ENCODE measurements at regions not wholly inside any gene's neighbourhood (a gene's known extent, or its start where the extent isn't known, plus 50 kb on each side); places are given as distances from the start of the nearest gene placed in this dataset.

DNA sequence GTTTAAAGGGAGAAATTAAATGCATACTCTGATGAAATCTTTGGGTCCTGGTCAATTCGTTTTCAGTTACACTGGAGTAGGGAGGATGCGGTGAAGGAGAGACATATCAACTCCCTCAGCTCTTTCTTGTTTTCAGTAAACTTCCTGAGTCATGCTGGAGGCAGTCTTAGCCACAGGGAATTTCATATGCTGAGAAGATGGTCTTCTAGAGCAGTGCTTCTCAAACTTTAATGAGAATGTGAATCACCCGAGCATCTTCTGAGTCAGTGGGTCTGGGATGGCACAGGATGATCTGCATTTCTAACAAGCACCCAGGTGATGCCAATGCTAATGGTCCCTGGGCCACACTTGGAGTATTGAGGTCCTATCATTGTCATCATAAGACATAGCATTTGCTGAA, 214.5 kb downstream of the KIT start:
- H3K9me3 Mint-ChIP-seq, result no peaks in the 10 kb centered on the region
- no peak overlapping the region for H3K4me3 Mint-ChIP-seq
- H3K36me3 Mint-ChIP-seq (ENCODE audit: low read depth), result no peaks in the 10 kb centered on the region
- H3K4me1 Mint-ChIP-seq (ENCODE audit: low read depth), result no peaks in the 10 kb centered on the region
- no peaks in the 10 kb centered on the region for H3K27me3 Mint-ChIP-seq
- no peak overlapping the region for H3K27ac Mint-ChIP-seq

DNA sequence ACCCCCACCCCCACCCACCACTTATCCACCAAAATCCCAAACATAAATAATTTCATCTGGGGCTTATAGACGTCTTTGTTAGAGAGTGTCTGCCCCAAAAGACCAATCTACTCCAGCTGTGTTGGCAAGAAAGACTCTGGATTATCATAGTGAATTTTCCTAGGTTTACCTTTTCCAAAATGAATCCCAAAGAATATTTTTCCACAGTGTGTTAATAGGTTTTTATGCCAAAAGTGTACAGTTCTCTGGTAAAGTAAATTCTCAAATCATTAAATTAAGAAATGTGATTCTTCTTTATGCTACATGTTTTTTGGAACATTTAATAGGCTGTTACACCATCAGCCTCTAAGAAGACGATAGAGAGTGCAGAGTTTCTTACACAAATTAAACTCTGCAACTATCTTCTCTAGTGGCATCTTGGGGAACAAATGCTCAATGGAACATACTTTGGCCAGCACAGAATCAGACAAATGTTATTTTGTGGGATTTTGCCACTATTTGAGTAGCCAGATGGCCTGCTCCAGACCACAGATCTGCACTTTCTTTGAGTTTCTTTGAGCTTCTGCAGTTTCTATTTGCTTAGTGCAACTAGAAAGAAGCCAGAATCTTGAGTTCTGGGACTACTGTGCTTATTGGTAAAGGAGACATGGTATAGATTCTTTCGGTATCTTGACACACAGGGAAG, 206.0 kb downstream of the KIT start:
- Mint-ChIP-seq H3K27ac (no peak overlapping the region), H3K4me3 (no peak overlapping the region), H3K27me3 (no peaks in the 10 kb centered on the region), H3K9me3 (peaks cover 5% of the 10 kb centered on the region), H3K4me1 (ENCODE audit: low read depth) (no peaks in the 10 kb centered on the region), H3K36me3 (ENCODE audit: low read depth) (no peaks in the 10 kb centered on the region)

DNA sequence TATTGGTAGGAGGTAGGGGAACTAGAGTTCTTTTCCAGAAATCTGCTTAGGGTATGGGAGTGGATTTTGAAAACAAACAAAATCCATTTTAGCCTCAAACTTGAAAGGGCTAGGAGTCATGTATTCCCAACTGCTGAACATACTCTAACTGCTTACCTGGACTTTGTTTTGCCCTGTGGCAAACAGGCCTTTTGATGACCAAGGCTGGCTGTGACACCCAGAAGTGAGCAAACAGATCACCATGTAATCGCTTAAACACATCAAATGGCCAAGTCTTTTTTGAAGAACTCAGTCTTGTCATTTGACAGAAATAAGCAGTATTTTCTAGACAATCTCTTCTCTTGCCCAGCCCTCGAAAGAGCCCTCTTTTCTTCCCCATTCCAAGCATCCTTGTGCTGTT, 203.4 kb downstream of the KIT start:
- Mint-ChIP-seq H3K4me1 (ENCODE audit: low read depth) (no peaks in the 10 kb centered on the region), H3K4me3 (no peak overlapping the region), H3K27me3 (no peaks in the 10 kb centered on the region), H3K27ac (no peak overlapping the region), H3K9me3 (peaks cover 5% of the 10 kb centered on the region), H3K36me3 (ENCODE audit: low read depth) (no peaks in the 10 kb centered on the region)

DNA sequence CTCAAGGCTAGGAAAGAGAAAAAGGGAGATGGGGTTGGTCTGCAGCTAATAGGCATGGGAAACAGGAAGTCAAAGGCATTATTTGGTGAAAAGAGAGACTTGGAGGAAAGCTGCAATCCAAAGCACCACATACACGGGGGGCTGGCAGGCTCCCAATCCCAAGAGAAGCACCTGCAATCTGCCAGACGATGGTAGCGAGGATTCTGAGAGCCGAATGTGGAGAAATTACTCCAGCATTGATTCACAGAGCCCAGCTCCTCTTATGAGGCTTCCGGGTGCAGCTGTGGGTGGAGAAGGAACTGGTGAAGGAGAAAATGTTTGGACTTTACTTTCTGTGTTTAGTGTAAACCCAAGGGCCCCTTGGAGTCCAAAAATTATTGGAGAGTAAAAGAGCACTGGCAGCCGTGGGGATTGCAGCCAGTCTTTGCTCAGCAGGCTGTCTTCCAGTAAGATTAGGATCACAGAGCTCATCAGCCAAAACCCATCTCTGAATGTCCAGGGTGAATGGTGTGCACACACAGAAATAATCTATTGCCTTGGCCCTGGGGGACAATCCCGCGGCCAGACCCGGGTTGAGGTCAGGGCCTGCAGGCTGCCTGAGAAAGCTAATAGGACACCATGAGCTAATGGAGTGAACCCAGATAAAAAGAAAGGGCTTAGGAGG, 197.6 kb downstream of the KIT start:
- Mint-ChIP-seq H3K4me1 (ENCODE audit: low read depth) (no peaks in the 10 kb centered on the region), H3K9me3 (no peaks in the 10 kb centered on the region), H3K4me3 (no peak overlapping the region), H3K27ac (no peak overlapping the region), H3K27me3 (no peaks in the 10 kb centered on the region), H3K36me3 (ENCODE audit: low read depth) (no peaks in the 10 kb centered on the region)

DNA sequence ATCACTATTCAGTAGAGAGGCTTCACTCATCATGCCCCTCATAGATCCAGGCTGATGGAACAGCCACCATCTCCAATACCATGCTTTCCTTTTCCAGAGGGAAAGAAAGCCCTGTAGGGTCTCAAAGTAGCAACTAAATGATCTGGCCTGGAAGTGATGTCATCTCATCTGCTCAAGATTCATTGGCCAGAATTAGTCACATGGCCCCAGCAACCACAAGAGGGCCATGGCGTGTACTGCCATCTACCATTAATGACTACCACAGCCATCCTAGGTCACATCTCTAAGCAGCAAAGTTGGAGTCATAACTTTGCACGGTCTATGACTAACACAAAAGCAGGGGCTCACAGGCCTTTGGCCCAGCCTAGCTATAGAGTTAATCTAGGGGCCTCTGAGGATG, 194.8 kb downstream of the KIT start:
- Mint-ChIP-seq H3K4me1 (ENCODE audit: low read depth) (no peaks in the 10 kb centered on the region), H3K4me3 (no peak overlapping the region), H3K27me3 (no peaks in the 10 kb centered on the region), H3K27ac (no peak overlapping the region), H3K36me3 (ENCODE audit: low read depth) (no peaks in the 10 kb centered on the region), H3K9me3 (no peaks in the 10 kb centered on the region)

DNA sequence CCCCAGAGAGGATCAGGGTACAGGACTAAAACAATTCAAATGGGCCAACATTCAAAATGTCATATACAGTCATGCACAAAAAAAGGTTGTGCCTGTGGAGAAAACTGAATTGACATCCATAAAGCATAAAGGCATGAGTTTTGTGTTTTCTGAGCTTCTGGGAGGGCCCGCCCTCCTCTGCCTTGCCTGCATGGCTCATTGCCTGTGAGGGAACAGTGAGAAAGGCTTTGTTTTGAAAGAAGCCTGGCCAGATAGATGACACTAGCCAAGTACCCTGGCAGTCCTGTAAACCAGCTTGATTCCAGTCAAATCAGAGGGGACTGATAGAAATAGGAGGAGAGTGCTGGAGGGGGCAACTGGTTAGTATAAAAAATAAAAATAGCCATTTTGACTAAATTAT, 194.3 kb downstream of the KIT start:
- H3K4me1 Mint-ChIP-seq (ENCODE audit: low read depth), result no peaks in the 10 kb centered on the region
- H3K9me3 Mint-ChIP-seq, result no peaks in the 10 kb centered on the region
- H3K4me3 Mint-ChIP-seq, result no peak overlapping the region
- H3K36me3 Mint-ChIP-seq (ENCODE audit: low read depth), result no peaks in the 10 kb centered on the region
- H3K27me3 Mint-ChIP-seq, result no peaks in the 10 kb centered on the region
- H3K27ac Mint-ChIP-seq, result no peak overlapping the region

DNA sequence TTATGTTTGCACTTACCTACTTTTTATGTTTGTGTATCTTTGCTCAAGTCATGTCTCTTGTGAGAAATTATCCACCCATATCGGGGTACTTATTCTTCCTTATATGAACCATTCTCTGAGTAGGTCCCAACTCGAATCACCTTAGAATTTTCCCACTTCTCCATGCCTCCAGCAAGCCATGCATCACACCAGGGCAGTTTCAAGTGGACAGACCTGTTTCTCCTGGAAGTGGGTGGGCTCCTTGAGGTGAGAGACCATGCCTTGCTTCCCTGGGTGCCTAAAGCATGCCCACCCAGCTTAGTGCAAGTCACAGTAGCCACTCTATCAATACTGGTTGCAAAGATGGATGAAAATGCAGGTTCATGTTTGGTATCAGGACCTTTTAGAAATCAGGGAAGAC, 187.2 kb downstream of the KIT start:
- H3K27me3 Mint-ChIP-seq, result no peaks in the 10 kb centered on the region
- no peaks in the 10 kb centered on the region for H3K4me1 Mint-ChIP-seq (ENCODE audit: low read depth)
- H3K27ac Mint-ChIP-seq, result no peak overlapping the region
- H3K4me3 Mint-ChIP-seq, result no peak overlapping the region
- H3K9me3 Mint-ChIP-seq, result no peaks in the 10 kb centered on the region
- H3K36me3 Mint-ChIP-seq (ENCODE audit: low read depth), result no peaks in the 10 kb centered on the region

DNA sequence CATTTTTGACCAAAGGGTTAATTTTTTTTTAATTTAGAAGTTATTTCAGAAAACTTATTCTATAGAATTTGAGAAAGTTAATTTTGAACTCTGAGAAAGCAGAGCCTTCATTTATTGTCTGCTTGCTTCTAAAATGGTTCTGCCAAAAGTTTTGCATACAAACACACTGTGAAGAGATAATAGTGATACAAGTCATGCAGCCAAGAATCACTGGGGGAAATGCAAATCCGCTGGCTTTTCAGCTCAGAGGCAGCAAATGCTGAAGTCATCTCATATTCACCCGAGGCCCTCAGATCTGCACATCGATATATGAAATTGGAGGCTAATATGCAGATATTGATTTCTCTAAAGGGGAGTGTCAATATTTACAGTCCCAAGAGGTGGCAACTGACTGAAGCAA, 186.2 kb downstream of the KIT start:
- H3K4me1 Mint-ChIP-seq (ENCODE audit: low read depth), result no peaks in the 10 kb centered on the region
- no peaks in the 10 kb centered on the region for H3K36me3 Mint-ChIP-seq (ENCODE audit: low read depth)
- no peaks in the 10 kb centered on the region for H3K27me3 Mint-ChIP-seq
- no peak overlapping the region for H3K4me3 Mint-ChIP-seq
- no peaks in the 10 kb centered on the region for H3K9me3 Mint-ChIP-seq
- no peak overlapping the region for H3K27ac Mint-ChIP-seq

DNA sequence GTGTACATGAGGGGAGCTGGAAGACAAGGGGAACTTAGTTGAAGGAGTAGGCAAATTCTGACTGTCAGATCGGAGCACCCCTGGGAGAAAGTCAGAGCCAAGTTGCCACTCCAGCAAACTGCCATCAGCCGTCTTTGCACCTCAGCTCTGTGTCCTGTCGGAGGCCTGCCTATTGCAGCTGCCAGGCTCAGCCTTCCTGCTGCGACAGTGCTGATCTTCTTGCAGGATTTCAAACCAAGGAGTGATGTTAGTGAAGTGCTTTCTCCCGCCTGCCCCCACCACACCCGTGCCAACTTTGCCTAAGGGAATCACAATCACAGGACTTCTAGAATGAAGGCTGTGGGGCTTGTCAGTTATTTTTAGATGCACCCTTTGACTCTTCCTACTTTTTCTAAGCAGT, 185.3 kb downstream of the KIT start:
- Mint-ChIP-seq H3K4me1 (ENCODE audit: low read depth) (no peaks in the 10 kb centered on the region), H3K4me3 (no peak overlapping the region), H3K27me3 (no peaks in the 10 kb centered on the region), H3K36me3 (ENCODE audit: low read depth) (no peaks in the 10 kb centered on the region), H3K9me3 (no peaks in the 10 kb centered on the region), H3K27ac (no peak overlapping the region)

DNA sequence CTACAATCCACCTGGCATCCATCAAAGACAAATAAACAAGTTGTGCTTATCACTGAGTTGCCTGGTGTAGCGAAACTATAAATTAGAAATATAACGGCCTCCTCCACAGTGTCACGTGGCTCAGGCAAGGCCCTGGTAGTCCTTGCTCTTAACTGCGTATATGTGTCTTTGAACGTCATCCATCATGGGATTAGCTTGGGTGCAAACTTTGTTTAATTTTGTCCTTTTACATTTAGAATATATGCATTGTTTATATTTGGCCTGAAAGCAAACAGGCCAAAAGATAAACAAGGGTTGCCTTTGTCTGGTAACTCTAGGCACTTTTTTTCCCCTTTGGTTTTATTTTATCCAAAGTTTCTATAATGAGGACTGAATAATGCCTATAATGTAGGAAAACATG, 184.9 kb downstream of the KIT start:
- no peak overlapping the region for H3K4me3 Mint-ChIP-seq
- H3K36me3 Mint-ChIP-seq (ENCODE audit: low read depth), result no peaks in the 10 kb centered on the region
- H3K4me1 Mint-ChIP-seq (ENCODE audit: low read depth), result no peaks in the 10 kb centered on the region
- no peaks in the 10 kb centered on the region for H3K9me3 Mint-ChIP-seq
- no peak overlapping the region for H3K27ac Mint-ChIP-seq
- H3K27me3 Mint-ChIP-seq, result no peaks in the 10 kb centered on the region

DNA sequence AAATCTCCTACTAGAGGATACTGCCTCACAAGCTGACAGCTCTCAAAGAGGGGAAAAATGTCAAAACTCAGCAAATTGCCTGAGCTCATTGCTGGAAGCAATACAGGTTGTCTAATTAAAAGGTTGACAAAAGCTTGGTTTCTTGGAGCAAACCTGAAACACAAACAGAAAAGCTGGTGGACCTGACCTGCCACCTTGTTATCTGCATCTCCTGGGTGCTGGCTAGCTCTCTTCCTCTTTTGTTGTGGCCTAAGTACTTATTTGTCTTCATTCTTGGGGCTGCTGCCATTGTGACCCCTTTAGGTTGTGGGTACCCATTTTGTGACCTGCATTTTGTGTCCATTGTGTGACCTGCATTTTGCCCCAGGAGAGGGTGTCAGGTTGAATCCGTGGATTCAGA, 184.5 kb downstream of the KIT start:
- no peaks in the 10 kb centered on the region for H3K36me3 Mint-ChIP-seq (ENCODE audit: low read depth)
- H3K4me3 Mint-ChIP-seq, result no peak overlapping the region
- no peaks in the 10 kb centered on the region for H3K4me1 Mint-ChIP-seq (ENCODE audit: low read depth)
- H3K27ac Mint-ChIP-seq, result no peak overlapping the region
- no peaks in the 10 kb centered on the region for H3K27me3 Mint-ChIP-seq
- H3K9me3 Mint-ChIP-seq, result no peaks in the 10 kb centered on the region

DNA sequence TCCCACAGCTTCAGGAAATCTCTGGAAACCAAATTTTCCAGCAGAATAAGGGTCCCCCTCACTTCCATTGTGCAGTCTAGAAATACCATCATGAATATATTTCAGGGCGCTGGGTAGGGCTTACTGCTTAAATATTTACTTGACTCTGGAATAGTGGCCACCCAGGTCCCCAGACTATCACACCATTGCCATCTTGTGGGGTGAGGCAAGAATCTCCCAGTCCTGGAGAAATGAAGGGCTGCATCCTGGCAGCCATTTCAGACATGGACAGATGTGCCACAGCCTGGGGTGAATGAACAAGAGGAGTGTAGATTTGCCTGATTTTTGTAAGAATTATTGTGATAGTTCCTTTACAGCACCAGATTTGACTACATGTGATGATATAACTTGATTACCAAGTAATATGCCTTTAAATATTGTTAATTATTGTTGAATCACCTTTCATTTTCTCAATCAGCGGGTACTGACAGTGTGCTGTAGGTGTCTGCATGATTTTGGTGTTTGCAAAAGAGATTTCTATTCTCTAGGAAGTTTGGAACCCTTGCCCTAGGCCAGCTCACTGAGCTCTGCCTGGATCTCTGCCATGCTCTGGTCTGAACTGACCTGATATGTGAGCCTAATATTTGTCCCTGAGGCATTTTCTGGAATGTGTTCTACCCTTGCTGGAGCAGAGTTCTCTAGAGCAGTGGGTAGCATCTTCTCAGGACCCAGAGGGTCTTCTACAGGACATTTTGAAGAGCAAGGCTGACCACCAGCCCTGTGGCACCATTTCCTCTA, 183.4 kb downstream of the KIT start:
- Mint-ChIP-seq H3K27me3 (no peaks in the 10 kb centered on the region), H3K27ac (no peak overlapping the region), H3K9me3 (no peaks in the 10 kb centered on the region), H3K4me3 (no peak overlapping the region), H3K4me1 (ENCODE audit: low read depth) (no peaks in the 10 kb centered on the region), H3K36me3 (ENCODE audit: low read depth) (no peaks in the 10 kb centered on the region)

DNA sequence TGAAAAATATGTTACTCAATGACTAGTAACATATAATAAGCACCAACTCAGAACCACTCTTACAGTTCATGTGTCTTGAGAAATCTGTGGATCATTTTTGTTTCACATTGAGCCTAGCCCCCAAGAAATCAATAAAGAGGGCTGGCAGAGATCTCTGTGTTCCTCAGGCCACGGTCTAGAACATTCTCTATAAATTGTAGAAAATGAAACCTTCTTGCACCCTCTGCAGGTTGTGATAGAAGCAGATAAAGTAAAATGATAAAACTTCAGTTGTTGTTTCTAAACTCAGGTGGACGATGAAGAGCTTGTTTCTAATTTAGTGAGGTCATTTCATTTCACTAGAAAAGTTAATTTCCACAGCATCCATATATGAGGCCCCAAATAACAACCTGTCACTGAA, 182.7 kb downstream of the KIT start:
- Mint-ChIP-seq H3K36me3 (ENCODE audit: low read depth) (no peaks in the 10 kb centered on the region), H3K4me1 (ENCODE audit: low read depth) (no peaks in the 10 kb centered on the region)

DNA sequence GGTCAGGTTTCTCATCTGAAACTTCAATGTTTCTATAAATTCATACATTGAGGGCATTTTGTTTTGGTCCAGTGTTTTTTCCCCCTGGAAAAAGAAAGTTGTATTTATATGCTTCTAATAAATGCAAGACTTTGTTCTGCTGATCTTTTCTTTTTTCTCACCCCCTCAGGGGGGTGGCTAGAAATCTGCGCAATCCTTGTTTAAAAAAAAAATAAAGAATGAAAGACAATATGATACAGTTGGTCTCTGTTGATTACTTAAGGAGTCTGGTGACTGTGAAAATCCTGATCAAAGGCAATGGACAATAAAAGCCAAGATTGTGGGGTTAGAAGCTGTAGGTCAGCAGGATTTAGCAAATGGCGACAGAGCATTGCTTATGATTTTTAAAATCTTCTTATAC, 180.5 kb downstream of the KIT start:
- Mint-ChIP-seq H3K36me3 (ENCODE audit: low read depth) (no peaks in the 10 kb centered on the region), H3K27ac (no peak overlapping the region), H3K4me1 (ENCODE audit: low read depth) (no peaks in the 10 kb centered on the region), H3K4me3 (no peak overlapping the region), H3K27me3 (no peaks in the 10 kb centered on the region), H3K9me3 (no peaks in the 10 kb centered on the region)

More for the DNA sequence above, 182.7 kb downstream of the KIT start:
- Mint-ChIP-seq H3K27me3 (no peaks in the 10 kb centered on the region), H3K4me3 (no peak overlapping the region), H3K9me3 (no peaks in the 10 kb centered on the region), H3K27ac (no peak overlapping the region)

DNA sequence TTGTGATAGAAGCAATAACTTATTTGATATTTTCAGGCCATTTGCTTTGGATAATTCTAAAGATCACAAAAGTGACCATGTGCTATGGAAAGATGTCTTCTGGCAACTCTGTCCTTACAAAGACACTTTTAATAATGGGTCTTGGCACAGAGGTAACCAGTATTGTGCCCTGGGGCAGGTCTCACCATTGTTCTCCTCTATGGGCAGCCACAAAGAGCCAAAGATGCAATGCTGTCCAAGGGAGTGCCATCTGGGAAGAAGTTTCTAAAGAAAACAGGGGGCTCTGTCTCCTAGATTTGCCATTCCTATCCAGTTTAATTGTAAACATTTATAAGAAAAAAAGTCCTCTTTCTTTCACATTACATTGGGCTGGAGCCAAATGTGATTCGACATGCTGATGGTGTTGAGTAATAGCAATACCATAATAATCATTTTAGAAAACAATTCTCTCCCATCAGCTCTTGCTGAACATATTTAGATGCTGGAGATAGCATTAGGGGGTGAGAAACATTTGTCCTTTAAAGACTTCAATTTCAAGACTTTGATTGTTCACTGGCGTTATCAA, 179.9 kb downstream of the KIT start:
- no peaks in the 10 kb centered on the region for H3K36me3 Mint-ChIP-seq (ENCODE audit: low read depth)
- H3K4me1 Mint-ChIP-seq (ENCODE audit: low read depth), result no peaks in the 10 kb centered on the region
- no peaks in the 10 kb centered on the region for H3K9me3 Mint-ChIP-seq
- H3K27ac Mint-ChIP-seq, result no peak overlapping the region
- no peak overlapping the region for H3K4me3 Mint-ChIP-seq
- H3K27me3 Mint-ChIP-seq, result no peaks in the 10 kb centered on the region

All from stimulated activated naive CD8-positive, alpha-beta T cell treated with anti-CD3 and anti-CD28 coated beads, Interleukin-15, Interleukin-2, amounts not matched to agents 100 ng/mL and 50 ng/mL, for 24 hours (primary cell).